Psoas muscle (tissue), 7 donors: ENCODE measurements at regions not wholly inside any gene's neighbourhood (a gene's known extent, or its start where the extent isn't known, plus 50 kb on each side); places are given as distances from the start of the nearest gene placed in this dataset.

Experiments used
- ATAC-seq, 4 donors: fragments of 200-7000 bp; cut with Tn5 transposase; one replicate each; pipeline ENCODE4 v1.9.1; 2020; ENCODE audit warnings: moderate library complexity in 3 of 4, mild to moderate bottlenecking in 2 of 4
- DNase-seq, 2 donors: peaks; one replicate each; pipeline ENCODE4 v3.0.0-alpha.2; 2020
- H3K27ac ChIP-seq: fragments of 200-600 bp; one replicate; pipeline ENCODE4 v1.8.0; 2022
- H3K27me3 ChIP-seq, 3 donors: fragments of 200-600 bp in 1 of 3; one replicate each; pipeline versions ENCODE4 v1.6.1 to v1.8.0; 2013 to 2022; ENCODE audit warnings: low read length in 2 of 3, mild to moderate bottlenecking in 2 of 3, moderate library complexity in 1 of 3; ENCODE audit not compliant: insufficient read depth in 3 of 3
- H3K36me3 ChIP-seq, 2 donors: fragments of 200-600 bp in 1 of 2; one replicate each; pipeline versions ENCODE4 v1.6.1 to v1.8.0; 2013 to 2022; ENCODE audit warnings: low read depth in 1 of 2, mild to moderate bottlenecking in 1 of 2, moderate library complexity in 1 of 2; ENCODE audit not compliant: insufficient read depth in 1 of 2
- H3K4me1 ChIP-seq: fragments of 200-600 bp; one replicate; pipeline ENCODE4 v1.8.0; 2022
- H3K4me3 ChIP-seq: fragments of 200-600 bp; one replicate; pipeline ENCODE4 v1.8.0; 2022; ENCODE audit warnings: mild to moderate bottlenecking
- H3K9me3 ChIP-seq: fragments of 200-600 bp; one replicate; pipeline ENCODE4 v1.8.0; 2022
- CTCF ChIP-seq: fragments of 200-600 bp; IDR thresholded peaks from one replicate; pipeline ENCODE4 v1.8.0; 2022; ENCODE audit warnings: antibody characterized with exemption
- WGBS, 3 donors: extraction: QIAGEN DNeasy Blood & Tissue Kit; methylation state at CpG; one replicate each; pipeline versions ENCODE4 v1.1.6 to v1.1.7; 2013; 5-methylcytosine and 5-hydroxymethylcytosine counted together
- intact Hi-C, 2 donors: fragments of 100-400 bp; cut with DNase I; formaldehyde crosslinking; loops; one replicate each; pipeline versions ENCODE4 v1.11.0 to v1.14.2; 2022
- donor health status: healthy with polysubstance abuse.
- donor health status: DM: no; HTN: no; CAD: no; lungs with moderate emphysema.
- donor health status: Bipolar disorder and iron deficiency.
- donor health status: healthy.
- donor health status: DM: yes; HTN: yes; CAD: no.
- donor health status: DM: no; HTN: no; CAD: no.
- donor health status: DM: yes; HTN: yes; CAD: no.

- no peak for ATAC-seq
- DNase-seq, result no peak
- intact Hi-C loops, result no loop called here
- H3K27ac ChIP-seq, result no peak overlapping the region
- H3K9me3 ChIP-seq, result no peaks in the 10 kb centered on the region
- 66 to 75% (median 69%) methylated on average over 7 of the region's 7 CpGs for WGBS, 3 donors
- no peaks in the 10 kb centered on the region for H3K36me3 ChIP-seq
- H3K4me3 ChIP-seq, result no peak overlapping the region
- no peaks in the 10 kb centered on the region for H3K27me3 ChIP-seq
- H3K4me1 ChIP-seq, result no peaks in the 10 kb centered on the region
- TF ChIP-seq CTCF, result no peak
Measured at GRCh38 chr4:131534944-131535645, 1614.0 kb upstream of the PCDH10 start.

GRCh38 chr4:131540256-131540655 is 1608.8 kb upstream of the PCDH10 start:
- no peak overlapping the region for H3K4me3 ChIP-seq
- no peaks in the 10 kb centered on the region for H3K36me3 ChIP-seq
- no peak for TF ChIP-seq CTCF
- no peaks in the 10 kb centered on the region for H3K4me1 ChIP-seq
- H3K27me3 ChIP-seq, result no peaks in the 10 kb centered on the region
- intact Hi-C loops, result no loop called here
- H3K27ac ChIP-seq, result no peak overlapping the region
- no peaks in the 10 kb centered on the region for H3K9me3 ChIP-seq
- WGBS, 3 donors, result 88 to 92% (median 91%) methylated on average over 3 of the region's 3 CpGs
- ATAC-seq (no peak), DNase-seq (no peak)

GRCh38 chr4:131547506-131547981 is 1601.5 kb upstream of the PCDH10 start:
- Histone ChIP-seq H3K27me3 (no peaks in the 10 kb centered on the region), H3K4me3 (no peak overlapping the region), H3K27ac (no peak overlapping the region), H3K36me3 (no peaks in the 10 kb centered on the region), H3K9me3 (no peaks in the 10 kb centered on the region), H3K4me1 (no peaks in the 10 kb centered on the region)
- DNase-seq, result no peak
- TF ChIP-seq CTCF, result no peak
- intact Hi-C loops, result no loop called here
- no peak for ATAC-seq
- WGBS, 3 donors, result 88 to 92% (median 89%) methylated on average over 7 of the region's 7 CpGs

GRCh38 chr4:131551306-131551705 is 1597.8 kb upstream of the PCDH10 start:
- Histone ChIP-seq H3K9me3 (no peaks in the 10 kb centered on the region), H3K36me3 (no peaks in the 10 kb centered on the region), H3K4me3 (no peak overlapping the region), H3K27ac (no peak overlapping the region), H3K27me3 (no peaks in the 10 kb centered on the region), H3K4me1 (no peaks in the 10 kb centered on the region)
- WGBS, 3 donors, result 79 to 91% (median 86%) methylated on average over 1 of the region's 1 CpG
- DNase-seq (no peak), ATAC-seq (no peak)
- TF ChIP-seq CTCF, result no peak
- intact Hi-C loops, result no loop called here

GRCh38 chr4:131566026-131566425 is 1583.1 kb upstream of the PCDH10 start:
- ATAC-seq (no peak), DNase-seq (no peak)
- no peaks in the 10 kb centered on the region for H3K27me3 ChIP-seq
- H3K27ac ChIP-seq, result no peak overlapping the region
- intact Hi-C loops, result no loop called here
- WGBS, 3 donors, result 35 to 53% (median 44%) methylated on average over 1 of the region's 1 CpG
- no peaks in the 10 kb centered on the region for H3K4me1 ChIP-seq
- no peaks in the 10 kb centered on the region for H3K36me3 ChIP-seq
- no peak for TF ChIP-seq CTCF
- H3K4me3 ChIP-seq, result no peak overlapping the region
- H3K9me3 ChIP-seq, result no peaks in the 10 kb centered on the region
